SK-N-SH treated with all-trans-retinoic acid at 6 μM for 48 hours (cell line): ENCODE measurements at regions not wholly inside any gene's neighbourhood (a gene's known extent, or its start where the extent isn't known, plus 50 kb on each side); places are given as distances from the start of the nearest gene placed in this dataset.

ENCODE experiments used
- ATAC-seq: fragments of 200-7000 bp; cut with Tn5 transposase; 3 replicates; pipeline ENCODE4 v1.9.1; 2020; ENCODE audit warnings: mild to moderate bottlenecking, moderate library complexity
- ARNTL ChIP-seq: fragments of 450-650 bp; formaldehyde crosslinking; IDR thresholded peaks from 2 replicates; pipeline ENCODE4 v1.5.0; 2020; ENCODE audit warnings: low read depth, mild to moderate bottlenecking, moderate library complexity, borderline replicate concordance
- CSRNP3 ChIP-seq: fragments of 250-450 bp; sonication (Bioruptor Pico); IDR thresholded peaks from 2 replicates; pipeline ENCODE4 v1.5.1; 2021; ENCODE audit warnings: mild to moderate bottlenecking, moderate library complexity
- ESRRG ChIP-seq: fragments of 250-450 bp; sonication (Bioruptor Pico); IDR thresholded peaks from 2 replicates; pipeline ENCODE4 v1.6.1; 2021; ENCODE audit warnings: mild to moderate bottlenecking
- ISL1 ChIP-seq: fragments of 250-450 bp; sonication (Bioruptor Pico); IDR thresholded peaks from 2 replicates; pipeline ENCODE4 v2.1.2; 2022; ENCODE audit warnings: mild to moderate bottlenecking, moderate library complexity
- OSR1 ChIP-seq: fragments of 250-450 bp; sonication (Bioruptor Pico); IDR thresholded peaks from 2 replicates; pipeline ENCODE4 v1.8.0; 2022; ENCODE audit warnings: moderate library complexity, mild to moderate bottlenecking, inconsistent platforms
- POU6F1 ChIP-seq: fragments of 250-450 bp; sonication (Bioruptor Pico); IDR thresholded peaks from 2 replicates; pipeline ENCODE4 v1.8.0; 2021; ENCODE audit warnings: low read depth, mild to moderate bottlenecking, moderate library complexity, borderline replicate concordance
- PPARA ChIP-seq: fragments of 250-450 bp; sonication (Bioruptor Pico); IDR thresholded peaks from 2 replicates; pipeline ENCODE4 v1.5.0; 2020; ENCODE audit warnings: mild to moderate bottlenecking, borderline replicate concordance
- RARB ChIP-seq: fragments of 250-450 bp; sonication (Bioruptor Pico); IDR thresholded peaks from 2 replicates; pipeline ENCODE4 v1.8.0; 2021; ENCODE audit warnings: mild to moderate bottlenecking, moderate library complexity
- SNAI2 ChIP-seq: fragments of 250-450 bp; sonication (Bioruptor Pico); IDR thresholded peaks from 2 replicates; pipeline ENCODE4 v1.5.0; 2020; ENCODE audit warnings: mild to moderate bottlenecking, moderate library complexity
- TCF4 ChIP-seq: fragments of 250-450 bp; sonication (Bioruptor Pico); IDR thresholded peaks from 2 replicates; pipeline ENCODE4 v1.8.0; 2021; ENCODE audit warnings: mild to moderate bottlenecking, moderate library complexity, borderline replicate concordance
- TOX ChIP-seq: fragments of 250-450 bp; sonication (Bioruptor Pico); IDR thresholded peaks from 2 replicates; pipeline ENCODE4 v1.8.0; 2021; ENCODE audit warnings: mild to moderate bottlenecking, moderate library complexity, borderline replicate concordance
- ZC3H10 ChIP-seq: fragments of 250-450 bp; sonication (Bioruptor Pico); IDR thresholded peaks from 2 replicates; pipeline ENCODE4 v1.5.1; 2021; ENCODE audit warnings: mild to moderate bottlenecking, moderate library complexity
- ZFP3 ChIP-seq: fragments of 250-450 bp; sonication (Bioruptor Pico); IDR thresholded peaks from 2 replicates; pipeline ENCODE4 v1.5.0; 2020; ENCODE audit warnings: mild to moderate bottlenecking, moderate library complexity
- ZFP30 ChIP-seq: fragments of 450-650 bp; formaldehyde crosslinking; IDR thresholded peaks from 2 replicates; pipeline ENCODE4 v1.5.0; 2022; ENCODE audit warnings: mild to moderate bottlenecking, moderate library complexity
- ZNF565 ChIP-seq: fragments of 450-650 bp; formaldehyde crosslinking; conservative IDR thresholded peaks from 2 replicates; pipeline ENCODE4 v1.5.0; 2020; ENCODE audit warnings: low read depth, mild to moderate bottlenecking, moderate library complexity
- ZNF70 ChIP-seq: fragments of 450-650 bp; formaldehyde crosslinking; IDR thresholded peaks from 2 replicates; pipeline ENCODE4 v1.5.0; 2020; ENCODE audit warnings: mild to moderate bottlenecking, moderate library complexity
- ZNF8 ChIP-seq: fragments of 450-650 bp; formaldehyde crosslinking; IDR thresholded peaks from 2 replicates; pipeline ENCODE4 v1.5.0; 2020; ENCODE audit warnings: mild to moderate bottlenecking, moderate library complexity
- TF ChIP-seq, protein P1 (sequence below): fragments of 250-450 bp; sonication (Bioruptor Pico); IDR thresholded peaks from 2 replicates; pipeline ENCODE4 v1.5.1; 2020; ENCODE audit warnings: low read depth, mild to moderate bottlenecking, moderate library complexity
- TF ChIP-seq, protein P2 (sequence below): fragments of 250-450 bp; sonication (Bioruptor Pico); IDR thresholded peaks from 2 replicates; pipeline ENCODE4 v1.8.0; 2020; ENCODE audit warnings: mild to moderate bottlenecking, moderate library complexity, borderline replicate concordance
- TF ChIP-seq, protein P3 (sequence below): fragments of 250-450 bp; sonication (Bioruptor Pico); IDR thresholded peaks from 2 replicates; pipeline ENCODE4 v1.5.0; 2020; ENCODE audit warnings: mild to moderate bottlenecking, moderate library complexity

DNA sequence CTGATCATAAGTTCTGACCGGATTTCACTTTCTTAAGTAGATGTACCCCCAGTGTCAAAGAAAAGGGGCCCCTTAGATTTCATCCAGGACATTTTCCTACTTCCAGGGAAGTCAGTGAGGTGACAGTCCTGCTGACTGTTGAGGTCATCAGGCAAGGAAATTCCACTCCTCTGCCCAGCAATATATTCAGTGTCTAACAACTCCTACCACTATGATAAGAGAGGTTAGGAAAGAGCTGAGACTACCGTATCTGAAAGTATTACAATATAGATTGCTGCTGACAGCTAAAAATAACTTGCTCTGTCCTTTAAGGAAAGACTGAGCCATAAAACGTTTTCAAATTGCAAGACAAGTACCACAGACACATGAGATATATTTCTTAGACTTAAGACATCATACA, 325.1 kb downstream of the EFNB2 start (continued):
- TF ChIP-seq, protein P1, sequence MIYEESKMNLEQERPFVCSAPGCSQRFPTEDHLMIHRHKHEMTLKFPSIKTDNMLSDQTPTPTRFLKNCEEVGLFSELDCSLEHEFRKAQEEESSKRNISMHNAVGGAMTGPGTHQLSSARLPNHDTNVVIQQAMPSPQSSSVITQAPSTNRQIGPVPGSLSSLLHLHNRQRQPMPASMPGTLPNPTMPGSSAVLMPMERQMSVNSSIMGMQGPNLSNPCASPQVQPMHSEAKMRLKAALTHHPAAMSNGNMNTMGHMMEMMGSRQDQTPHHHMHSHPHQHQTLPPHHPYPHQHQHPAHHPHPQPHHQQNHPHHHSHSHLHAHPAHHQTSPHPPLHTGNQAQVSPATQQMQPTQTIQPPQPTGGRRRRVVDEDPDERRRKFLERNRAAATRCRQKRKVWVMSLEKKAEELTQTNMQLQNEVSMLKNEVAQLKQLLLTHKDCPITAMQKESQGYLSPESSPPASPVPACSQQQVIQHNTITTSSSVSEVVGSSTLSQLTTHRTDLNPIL (CRISPR knock-in tag): no peak
- no peak for TF ChIP-seq ZC3H10 (CRISPR knock-in tag)
- no peak for TF ChIP-seq ARNTL (CRISPR knock-in tag)
- no peak for TF ChIP-seq ISL1 (CRISPR knock-in tag)
- TF ChIP-seq ZNF565 (CRISPR knock-in tag): no peak
- no peak for TF ChIP-seq RARB (CRISPR knock-in tag)

GRCh38 chr13:106205871-106206270, 329.6 kb downstream of the EFNB2 start:
- TF ChIP-seq SNAI2 (CRISPR knock-in tag): no peak
- TF ChIP-seq RARB (CRISPR knock-in tag): no peak
- TF ChIP-seq, all 23 proteins: peak for 0
- ATAC-seq: no peak

GRCh38 chr13:106197496-106197895, 338.0 kb downstream of the EFNB2 start:
- no peak for ATAC-seq
- TF ChIP-seq POU6F1 (CRISPR knock-in tag) (no peak), ZNF8 (CRISPR knock-in tag) (no peak), TOX (no peak), PPARA (CRISPR knock-in tag) (no peak), ZC3H10 (CRISPR knock-in tag) (no peak), ZNF70 (CRISPR knock-in tag) (no peak), ZFP30 (CRISPR knock-in tag) (no peak), ZFP3 (CRISPR knock-in tag) (no peak), TCF4 (no peak), SNAI2 (CRISPR knock-in tag) (no peak), ZNF565 (CRISPR knock-in tag) (no peak), CSRNP3 (no peak), ESRRG (CRISPR knock-in tag) (no peak), OSR1 (no peak)
- TF ChIP-seq, protein P1 (CRISPR knock-in tag): no peak
- TF ChIP-seq, protein P2, sequence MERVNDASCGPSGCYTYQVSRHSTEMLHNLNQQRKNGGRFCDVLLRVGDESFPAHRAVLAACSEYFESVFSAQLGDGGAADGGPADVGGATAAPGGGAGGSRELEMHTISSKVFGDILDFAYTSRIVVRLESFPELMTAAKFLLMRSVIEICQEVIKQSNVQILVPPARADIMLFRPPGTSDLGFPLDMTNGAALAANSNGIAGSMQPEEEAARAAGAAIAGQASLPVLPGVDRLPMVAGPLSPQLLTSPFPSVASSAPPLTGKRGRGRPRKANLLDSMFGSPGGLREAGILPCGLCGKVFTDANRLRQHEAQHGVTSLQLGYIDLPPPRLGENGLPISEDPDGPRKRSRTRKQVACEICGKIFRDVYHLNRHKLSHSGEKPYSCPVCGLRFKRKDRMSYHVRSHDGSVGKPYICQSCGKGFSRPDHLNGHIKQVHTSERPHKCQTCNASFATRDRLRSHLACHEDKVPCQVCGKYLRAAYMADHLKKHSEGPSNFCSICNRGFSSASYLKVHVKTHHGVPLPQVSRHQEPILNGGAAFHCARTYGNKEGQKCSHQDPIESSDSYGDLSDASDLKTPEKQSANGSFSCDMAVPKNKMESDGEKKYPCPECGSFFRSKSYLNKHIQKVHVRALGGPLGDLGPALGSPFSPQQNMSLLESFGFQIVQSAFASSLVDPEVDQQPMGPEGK (CRISPR knock-in tag): no peak
- TF ChIP-seq, protein P3, sequence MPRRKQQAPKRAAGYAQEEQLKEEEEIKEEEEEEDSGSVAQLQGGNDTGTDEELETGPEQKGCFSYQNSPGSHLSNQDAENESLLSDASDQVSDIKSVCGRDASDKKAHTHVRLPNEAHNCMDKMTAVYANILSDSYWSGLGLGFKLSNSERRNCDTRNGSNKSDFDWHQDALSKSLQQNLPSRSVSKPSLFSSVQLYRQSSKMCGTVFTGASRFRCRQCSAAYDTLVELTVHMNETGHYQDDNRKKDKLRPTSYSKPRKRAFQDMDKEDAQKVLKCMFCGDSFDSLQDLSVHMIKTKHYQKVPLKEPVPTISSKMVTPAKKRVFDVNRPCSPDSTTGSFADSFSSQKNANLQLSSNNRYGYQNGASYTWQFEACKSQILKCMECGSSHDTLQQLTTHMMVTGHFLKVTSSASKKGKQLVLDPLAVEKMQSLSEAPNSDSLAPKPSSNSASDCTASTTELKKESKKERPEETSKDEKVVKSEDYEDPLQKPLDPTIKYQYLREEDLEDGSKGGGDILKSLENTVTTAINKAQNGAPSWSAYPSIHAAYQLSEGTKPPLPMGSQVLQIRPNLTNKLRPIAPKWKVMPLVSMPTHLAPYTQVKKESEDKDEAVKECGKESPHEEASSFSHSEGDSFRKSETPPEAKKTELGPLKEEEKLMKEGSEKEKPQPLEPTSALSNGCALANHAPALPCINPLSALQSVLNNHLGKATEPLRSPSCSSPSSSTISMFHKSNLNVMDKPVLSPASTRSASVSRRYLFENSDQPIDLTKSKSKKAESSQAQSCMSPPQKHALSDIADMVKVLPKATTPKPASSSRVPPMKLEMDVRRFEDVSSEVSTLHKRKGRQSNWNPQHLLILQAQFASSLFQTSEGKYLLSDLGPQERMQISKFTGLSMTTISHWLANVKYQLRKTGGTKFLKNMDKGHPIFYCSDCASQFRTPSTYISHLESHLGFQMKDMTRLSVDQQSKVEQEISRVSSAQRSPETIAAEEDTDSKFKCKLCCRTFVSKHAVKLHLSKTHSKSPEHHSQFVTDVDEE (CRISPR knock-in tag): no peak
- TF ChIP-seq, all 23 proteins: peak for 0
